GM21576 (cell line): ENCODE measurements at regions not wholly inside any gene's neighbourhood (a gene's known extent, or its start where the extent isn't known, plus 50 kb on each side); places are given as distances from the start of the nearest gene placed in this dataset.
A peak's percentile ranks its signal among the peaks of the same experiment; 100 is the strongest.
"Not testable (repeated sequence)": the region's sequence is repeated elsewhere in the genome, so short reads cannot be mapped to it uniquely, and the experiment has no call there.

Source experiments
- ATAC-seq: cut with Tn5 transposase; IDR thresholded peaks from one replicate; pipeline ENCODE4 v1.9.1; 2021; ENCODE audit warnings: mild to moderate bottlenecking, moderate library complexity; ENCODE audit not compliant: unreplicated experiment

DNA sequence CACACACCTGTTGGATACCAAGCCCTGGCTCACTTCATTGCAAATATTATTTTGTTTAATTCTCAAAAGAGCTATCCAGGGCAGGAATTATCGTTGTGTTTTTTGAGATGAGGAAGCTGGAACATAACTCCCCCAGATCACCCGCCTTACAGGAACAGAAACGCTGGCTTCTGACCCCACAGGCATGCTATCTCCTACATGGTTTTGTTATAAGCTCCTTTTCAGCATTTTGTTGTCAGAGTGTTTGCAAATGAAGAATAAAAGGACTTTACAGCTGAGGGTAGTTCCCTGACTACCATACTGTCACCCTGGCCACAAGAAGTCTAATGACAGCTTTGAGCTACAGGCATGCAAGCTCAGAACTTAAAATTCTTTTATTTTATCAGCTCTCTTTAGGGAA, 62.0 kb upstream of the MRPS9 start:
- ATAC-seq, result no peak

DNA sequence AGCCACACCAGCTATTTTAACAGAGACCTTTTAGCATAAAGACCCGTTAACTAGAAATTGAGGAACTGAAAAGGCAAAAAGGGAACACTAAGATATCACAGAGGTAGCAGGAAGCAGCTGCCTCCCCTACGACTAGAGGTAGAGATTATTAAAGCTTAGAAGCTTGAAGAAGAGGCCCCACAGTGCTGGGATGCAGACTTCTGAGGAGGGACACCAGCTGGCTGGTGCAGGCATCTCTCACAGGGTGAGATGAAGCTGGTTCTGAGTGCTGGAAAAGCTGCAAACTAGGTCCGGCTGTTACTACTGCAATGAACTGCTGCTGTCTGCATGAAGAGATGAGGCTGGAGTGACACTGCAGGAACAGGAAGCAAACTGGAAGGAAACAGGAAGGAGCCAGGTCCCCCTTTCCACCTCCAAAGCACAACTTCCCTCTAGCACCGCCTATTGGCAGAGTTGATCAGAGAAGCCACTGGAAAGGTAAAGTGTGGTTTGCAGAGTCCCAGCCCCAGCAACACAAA, 61.2 kb upstream of the MRPS9 start:
- peak; percentile 98 for ATAC-seq

DNA sequence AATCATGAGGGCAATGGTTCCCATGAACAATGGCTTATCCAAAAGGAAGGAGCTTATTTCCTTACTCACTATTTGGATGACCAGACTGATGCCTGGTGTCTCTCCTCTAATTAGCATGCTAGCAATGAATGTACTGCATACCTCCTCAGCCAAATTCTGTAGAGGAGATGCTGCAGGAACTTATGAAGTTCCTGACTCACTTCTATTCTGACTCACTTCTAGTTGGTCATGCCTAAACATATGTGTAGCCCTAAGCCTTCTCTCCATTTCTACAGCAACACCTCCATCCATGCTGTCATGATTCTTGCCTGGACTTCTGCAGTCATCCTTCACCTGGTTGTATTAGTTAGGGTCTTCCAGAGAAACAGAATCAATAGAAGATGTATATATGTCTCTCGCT, 59.9 kb upstream of the MRPS9 start:
- no peak for ATAC-seq

DNA sequence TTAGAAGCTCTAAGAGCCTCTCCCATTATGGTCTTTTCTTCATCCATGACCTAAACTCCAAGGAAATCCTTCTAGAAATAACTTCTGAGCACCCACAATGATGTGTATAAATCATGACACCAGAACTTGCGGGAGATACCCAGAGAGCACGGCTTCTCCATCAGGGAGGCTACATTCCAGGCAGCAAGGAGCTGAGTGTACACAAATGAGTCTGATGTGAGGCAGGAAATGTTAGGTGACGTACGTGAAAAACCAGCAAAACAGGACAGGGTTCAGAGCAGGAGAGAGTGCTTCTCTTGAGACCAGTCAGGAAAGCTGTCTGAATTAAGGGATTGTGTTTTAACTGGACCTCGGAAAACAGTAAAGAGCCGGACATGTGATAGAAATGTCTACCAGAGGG, 58.1 kb upstream of the MRPS9 start:
- not testable (repeated sequence) for ATAC-seq

DNA sequence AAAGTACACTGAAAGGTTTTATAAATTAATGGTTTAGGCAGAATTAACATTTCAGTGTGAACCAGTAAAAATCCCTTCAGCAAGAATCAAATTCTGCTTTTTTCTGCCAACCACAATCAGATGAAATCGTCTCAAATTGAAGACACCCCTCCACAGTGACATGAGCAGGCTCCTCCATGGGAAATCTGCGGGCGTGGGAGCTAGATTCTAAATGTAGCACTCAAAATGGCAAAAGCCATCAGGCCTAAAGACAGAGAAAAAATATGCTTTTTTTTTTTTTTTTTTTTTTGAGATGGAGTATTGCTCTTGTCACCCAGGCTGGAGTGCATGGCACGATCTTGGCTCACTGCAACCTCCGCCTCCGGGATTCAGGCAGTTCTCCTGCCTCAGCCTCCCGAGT, 55.8 kb upstream of the MRPS9 start:
- ATAC-seq, result no peak
